GM19467 (cell line): ENCODE measurements at regions not wholly inside any gene's neighbourhood (a gene's known extent, or its start where the extent isn't known, plus 50 kb on each side); places are given as distances from the start of the nearest gene placed in this dataset.
A peak's percentile ranks its signal among the peaks of the same experiment; 100 is the strongest.

Experiments used
- ATAC-seq: cut with Tn5 transposase; IDR thresholded peaks from one replicate; pipeline ENCODE4 v1.9.1; 2021; ENCODE audit warnings: mild to moderate bottlenecking, moderate library complexity; ENCODE audit not compliant: unreplicated experiment

- ATAC-seq = no peak
Measured at GRCh38 chr2:203812294-203813221, 55.0 kb upstream of the CTLA4 start.

- ATAC-seq = no peak
Measured at GRCh38 chr2:203813684-203814083, 53.9 kb upstream of the CTLA4 start.

- peak; percentile 53 for ATAC-seq
Measured at GRCh38 chr2:203814661-203815540, 52.7 kb upstream of the CTLA4 start.

GRCh38 chr2:203815541-203815898 lies 52.1 kb upstream of the CTLA4 start:
- ATAC-seq = no peak

- ATAC-seq = no peak
Measured at GRCh38 chr2:203817147-203817546, 50.4 kb upstream of the CTLA4 start.
